Epithelial cell of esophagus (primary cell): ENCODE measurements at regions not wholly inside any gene's neighbourhood (a gene's known extent, or its start where the extent isn't known, plus 50 kb on each side); places are given as distances from the start of the nearest gene placed in this dataset.

ENCODE experiments used
- DNase-seq: peaks from one replicate; pipeline ENCODE4 v3.0.0; 2010; ENCODE audit warnings: low read depth
- H3K4me3 ChIP-seq: 2 replicates; pipeline ENCODE4 v1.5.1; 2011; ENCODE audit warnings: mild to moderate bottlenecking, low read length, control low read depth
- CTCF ChIP-seq: IDR thresholded peaks from 2 replicates; pipeline ENCODE4 v1.5.1; 2011; ENCODE audit warnings: low read depth, mild to moderate bottlenecking, low read length, control low read depth, inconsistent platforms; ENCODE audit not compliant: insufficient read depth; ENCODE audit errors: missing control alignments

GRCh38 chr15:66933932-66934867 is 131.2 kb upstream of the SMAD3 start:
- no peak overlapping the region for H3K4me3 ChIP-seq
- no peak for DNase-seq
- no peak for TF ChIP-seq CTCF

GRCh38 chr15:66934868-66935520 is 130.4 kb upstream of the SMAD3 start:
- no peak for TF ChIP-seq CTCF
- H3K4me3 ChIP-seq, result no peak overlapping the region
- no peak for DNase-seq

- H3K4me3 ChIP-seq, result no peak overlapping the region
- no peak for DNase-seq
- TF ChIP-seq CTCF, result no peak
These were observed 129.7 kb upstream of the SMAD3 start for GRCh38 chr15:66935688-66936087.

GRCh38 chr15:66936109-66936860 is 129.1 kb upstream of the SMAD3 start:
- no peak for TF ChIP-seq CTCF
- no peak for DNase-seq
- H3K4me3 ChIP-seq, result no peak overlapping the region

GRCh38 chr15:66936861-66937582 is 128.4 kb upstream of the SMAD3 start:
- no peak for DNase-seq
- H3K4me3 ChIP-seq, result no peak overlapping the region
- TF ChIP-seq CTCF, result no peak

- DNase-seq, result no peak
- TF ChIP-seq CTCF, result no peak
- no peak overlapping the region for H3K4me3 ChIP-seq
These were observed 127.8 kb upstream of the SMAD3 start for GRCh38 chr15:66937588-66937987.
